DMS153 (cell line): ENCODE measurements at regions not wholly inside any gene's neighbourhood (a gene's known extent, or its start where the extent isn't known, plus 50 kb on each side); places are given as distances from the start of the nearest gene placed in this dataset.

Experiments used
- DNase-seq: peaks from one replicate; lab custom pipeline; 2025; lab: John Stamatoyannopoulos, UW

DNA sequence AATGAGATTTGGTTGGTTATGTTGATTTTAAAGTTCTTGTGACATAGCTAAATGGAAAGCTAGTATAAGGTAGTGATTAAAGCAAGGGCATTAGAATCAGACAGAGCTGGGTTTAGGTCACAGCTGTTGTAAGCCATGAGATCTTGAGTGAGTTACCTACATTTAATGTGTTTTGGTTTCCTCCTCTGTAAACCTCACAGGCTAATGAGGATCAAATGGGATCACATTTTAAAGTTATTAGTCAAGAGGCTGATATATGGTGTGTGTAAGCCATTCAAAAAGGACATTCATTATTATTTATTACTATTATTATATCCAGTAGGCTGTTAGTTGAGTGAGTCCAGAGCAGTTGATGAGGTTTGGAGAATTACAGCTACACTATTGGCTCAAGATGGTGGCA, 416.2 kb downstream of the IRS1 start:
- DNase-seq, result no peak

DNA sequence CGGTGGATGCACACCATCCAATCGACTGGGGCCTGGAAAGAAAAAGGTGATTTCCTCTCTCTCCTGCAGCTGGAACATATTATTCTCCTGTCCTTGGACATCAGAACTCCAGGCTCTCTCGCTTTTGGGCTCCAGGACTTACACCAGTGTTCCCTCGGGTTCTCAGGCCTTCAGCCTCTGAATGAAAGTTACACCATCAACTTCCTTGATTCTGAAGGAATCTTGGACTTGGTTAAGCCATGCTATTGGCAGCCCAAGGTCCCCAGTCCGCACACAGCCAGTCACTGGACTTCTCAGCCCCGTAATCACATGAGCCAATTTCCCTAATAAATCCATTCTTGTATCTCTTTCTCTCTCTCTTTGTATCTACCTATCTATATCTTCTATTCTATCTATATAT, 418.9 kb downstream of the IRS1 start:
- no peak for DNase-seq

DNA sequence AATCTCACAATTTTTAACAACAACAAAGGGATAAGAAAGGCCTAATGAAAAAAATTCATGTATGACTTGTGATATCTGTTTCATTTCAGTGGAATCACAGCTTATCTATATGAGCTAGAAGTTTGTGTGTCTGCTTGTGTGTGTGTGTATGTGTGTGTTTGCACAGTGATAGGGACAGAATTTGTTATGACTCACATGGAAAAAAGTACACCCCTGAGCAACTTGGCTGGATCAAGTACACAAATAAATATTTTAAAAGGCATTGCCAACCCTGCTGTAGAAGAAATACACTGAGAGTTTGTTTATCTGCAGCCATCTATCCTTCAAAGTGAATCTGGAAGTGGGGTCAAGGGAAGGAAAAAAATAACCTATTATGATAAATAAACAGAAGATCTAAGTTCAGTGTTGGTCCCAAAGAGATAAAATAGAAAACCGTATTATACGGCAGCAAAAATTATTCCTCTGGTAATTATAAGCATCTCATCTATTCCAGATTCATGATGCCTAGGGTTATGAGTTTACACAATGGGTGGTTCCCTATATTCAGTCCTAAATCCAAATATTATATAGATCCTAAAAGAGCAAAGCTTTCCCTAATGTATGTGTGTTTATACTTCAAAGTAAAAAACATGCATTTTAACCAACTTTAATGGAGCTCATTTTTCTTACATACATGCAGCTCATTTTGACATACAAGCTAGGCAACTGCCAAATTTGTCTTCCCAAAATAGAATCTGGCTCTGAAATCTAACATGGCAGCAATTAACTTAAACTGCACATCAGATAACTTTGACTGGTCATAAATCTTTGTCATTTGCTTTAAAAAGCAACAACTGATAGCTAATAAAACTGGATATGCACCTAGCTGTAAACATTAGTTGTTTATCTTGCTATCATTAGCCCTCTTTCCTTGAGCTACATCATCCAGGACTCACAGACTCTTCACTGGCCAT, 420.6 kb downstream of the IRS1 start:
- DNase-seq, result no peak

DNA sequence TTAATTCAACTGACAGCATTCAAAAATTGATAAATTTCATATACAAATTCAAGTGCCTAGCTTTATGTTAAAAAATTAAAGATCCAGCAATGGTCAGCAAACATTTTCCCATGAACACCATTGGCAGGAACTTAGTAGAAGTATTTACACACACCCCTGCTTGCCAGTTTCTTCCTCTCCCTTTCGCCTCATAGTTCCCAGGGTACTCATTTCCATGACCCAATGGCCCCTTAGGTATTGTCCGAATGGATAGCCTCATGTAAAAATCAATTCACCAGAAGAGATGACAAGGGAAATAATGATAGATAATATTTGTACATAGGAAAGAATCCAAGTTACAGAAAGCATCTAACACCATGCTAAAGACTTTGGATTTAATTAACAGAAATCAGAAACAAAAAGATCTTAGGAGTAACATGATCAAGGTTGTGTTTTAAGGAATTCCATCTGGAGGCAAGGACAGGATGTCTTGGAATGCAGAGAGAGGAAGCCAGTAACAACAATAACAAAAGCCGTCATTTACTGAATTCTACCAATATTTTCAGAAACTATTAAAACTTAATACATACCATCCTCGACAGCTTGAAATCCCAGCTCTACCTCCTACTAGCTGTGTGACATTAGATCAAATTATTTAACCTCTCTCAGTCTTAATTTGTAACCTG, 423.0 kb downstream of the IRS1 start:
- no peak for DNase-seq

DNA sequence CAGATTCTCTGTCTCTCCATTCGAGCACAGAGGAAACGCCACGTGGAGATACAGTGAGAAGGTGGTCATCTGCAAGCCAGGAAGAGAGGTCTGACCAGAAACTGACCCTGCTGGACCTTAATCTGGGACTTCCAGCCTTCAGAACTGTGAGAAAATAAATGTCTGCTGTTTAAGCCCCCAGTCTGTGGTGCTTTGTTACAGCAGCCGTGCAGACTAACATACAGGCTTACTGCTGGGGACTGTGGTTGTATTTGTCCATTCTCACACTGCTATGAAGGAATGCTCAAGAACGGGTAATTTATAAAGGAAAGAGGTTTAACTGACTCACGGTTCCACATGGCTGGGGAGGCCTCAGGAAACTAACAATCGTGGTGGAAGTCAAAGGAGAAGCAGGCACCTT, 432.7 kb downstream of the IRS1 start:
- no peak for DNase-seq

DNA sequence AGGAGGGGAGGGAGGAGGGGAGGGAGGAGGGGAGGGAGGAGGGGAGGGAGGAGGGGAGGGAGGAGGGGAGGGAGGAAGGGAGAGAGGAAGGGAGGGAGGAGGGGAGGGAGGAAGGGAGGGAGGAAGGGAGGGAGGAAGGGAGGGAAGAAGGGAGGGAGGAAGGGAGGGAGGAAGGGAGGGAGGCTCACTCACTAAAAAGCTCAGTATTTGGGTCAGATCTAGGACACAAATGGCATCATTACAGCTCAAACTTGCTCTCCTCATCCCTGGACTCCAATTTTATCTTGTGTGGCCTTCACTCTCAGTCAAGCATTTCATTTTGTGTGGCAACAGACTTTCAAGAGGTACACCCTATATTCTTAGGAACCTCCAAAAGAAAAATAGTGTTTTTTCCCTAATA, 435.4 kb downstream of the IRS1 start:
- no peak for DNase-seq

DNA sequence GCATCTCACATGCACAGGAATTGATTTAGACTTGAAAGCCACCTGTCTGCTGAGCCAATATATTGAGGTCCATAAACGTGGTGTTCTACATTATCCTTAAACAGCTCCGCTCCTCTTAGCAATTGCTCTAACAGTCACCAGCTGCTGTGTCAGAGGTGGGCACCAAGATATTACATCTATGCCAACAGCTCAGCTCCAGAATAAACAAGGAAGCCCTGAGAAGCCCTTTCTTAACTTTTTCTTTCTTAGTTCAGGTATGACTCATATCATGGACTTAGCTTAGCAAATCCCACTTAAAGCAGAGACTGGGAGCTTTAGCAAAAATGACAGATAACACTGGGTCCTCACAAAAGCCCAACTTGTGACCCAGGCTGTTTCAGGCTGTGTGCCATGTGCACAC, 436.6 kb downstream of the IRS1 start:
- no peak for DNase-seq

DNA sequence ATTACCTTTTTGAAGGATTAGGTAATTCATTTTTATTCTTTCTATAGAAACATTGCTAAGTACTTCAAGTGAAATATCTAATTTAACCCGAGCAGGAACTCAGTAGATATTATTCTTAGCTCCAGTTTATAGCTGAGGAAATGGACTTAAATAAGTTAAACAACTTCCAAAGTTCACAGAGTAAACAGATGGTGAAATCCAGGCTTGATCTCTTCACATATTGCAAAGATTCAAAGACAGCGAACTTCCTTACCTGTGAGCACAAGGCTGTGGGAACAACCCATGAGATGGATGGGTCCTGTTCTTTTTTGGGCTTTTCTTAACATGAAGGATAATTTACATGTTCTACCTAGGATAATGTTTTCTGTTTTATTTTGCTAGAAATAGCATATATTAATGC, 439.0 kb downstream of the IRS1 start:
- no peak for DNase-seq

DNA sequence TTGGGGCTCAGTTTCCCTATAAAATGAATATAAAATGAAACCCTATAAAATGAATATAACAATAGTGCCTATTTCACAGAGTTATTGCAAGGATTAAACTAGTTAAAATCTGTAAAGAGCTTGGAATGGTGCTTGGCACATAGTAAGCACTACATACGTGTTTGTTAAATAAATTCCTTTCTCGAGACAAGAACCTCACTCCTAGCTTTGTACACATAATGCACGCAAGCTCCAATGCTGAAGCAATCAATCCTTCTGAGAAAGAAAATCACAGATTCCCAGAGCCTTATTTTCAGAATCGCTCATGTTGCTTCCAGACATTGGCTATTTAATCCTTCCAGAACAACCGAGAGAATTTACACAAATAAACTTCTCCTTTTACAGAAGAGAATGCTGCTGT, 440.9 kb downstream of the IRS1 start:
- no peak for DNase-seq

DNA sequence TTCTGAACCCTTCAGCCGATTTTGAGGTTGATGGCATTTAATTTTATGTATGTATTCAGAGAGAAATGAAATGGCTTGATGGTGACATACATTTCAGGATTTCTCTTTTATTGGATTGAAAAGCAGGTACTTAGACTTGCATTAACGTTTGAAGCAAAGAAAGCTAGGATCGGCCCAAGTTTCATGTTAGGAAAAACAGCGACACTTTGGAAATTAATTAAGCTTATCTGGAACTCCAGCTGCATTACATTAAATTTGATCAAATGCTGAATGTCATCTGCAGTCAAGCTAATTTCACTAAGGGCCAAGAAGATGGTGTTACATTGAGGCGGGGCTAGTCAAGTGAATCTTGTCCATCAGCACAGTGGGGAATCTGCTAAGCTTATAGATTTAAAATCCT, 441.8 kb downstream of the IRS1 start:
- no peak for DNase-seq

DNA sequence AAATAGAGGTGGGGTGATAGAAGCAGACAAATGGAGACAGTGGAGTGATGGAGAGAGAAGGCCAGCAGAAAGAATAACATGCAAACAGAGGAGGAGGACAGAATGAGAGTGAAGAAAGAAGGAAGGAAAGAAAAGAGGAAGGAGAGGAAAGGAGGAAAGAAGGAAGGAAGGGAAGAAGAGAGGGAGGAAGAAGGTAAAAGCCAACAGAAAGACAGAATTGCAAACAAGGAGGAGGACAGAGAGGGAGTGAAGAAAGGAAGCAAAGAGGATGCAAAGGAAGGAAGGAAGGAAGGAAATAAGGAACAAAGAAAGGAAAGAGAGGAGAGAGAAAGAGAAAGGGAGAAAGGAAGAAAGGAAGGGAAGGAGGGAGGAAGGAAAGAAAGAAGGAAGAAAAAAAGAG, 444.0 kb downstream of the IRS1 start:
- no peak for DNase-seq

DNA sequence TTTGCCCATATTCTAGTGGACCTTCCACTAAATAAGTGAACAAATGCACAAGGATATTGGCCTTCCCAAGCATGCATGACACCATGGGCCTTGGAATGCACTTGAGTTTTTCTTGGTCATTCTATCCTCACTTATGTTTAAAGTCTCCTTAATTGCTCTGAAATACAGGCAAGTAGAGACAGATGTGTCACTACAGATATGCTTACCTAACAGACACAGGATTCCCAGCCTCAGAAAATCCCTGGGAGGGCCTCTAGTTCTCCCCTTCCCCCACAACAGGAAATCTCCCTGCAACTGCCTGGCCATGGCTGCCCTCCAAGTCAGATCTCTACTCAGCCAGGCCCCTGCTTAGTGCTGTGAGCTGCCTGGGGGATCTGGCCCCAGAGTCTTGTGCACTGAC, 445.2 kb downstream of the IRS1 start:
- DNase-seq, result no peak

DNA sequence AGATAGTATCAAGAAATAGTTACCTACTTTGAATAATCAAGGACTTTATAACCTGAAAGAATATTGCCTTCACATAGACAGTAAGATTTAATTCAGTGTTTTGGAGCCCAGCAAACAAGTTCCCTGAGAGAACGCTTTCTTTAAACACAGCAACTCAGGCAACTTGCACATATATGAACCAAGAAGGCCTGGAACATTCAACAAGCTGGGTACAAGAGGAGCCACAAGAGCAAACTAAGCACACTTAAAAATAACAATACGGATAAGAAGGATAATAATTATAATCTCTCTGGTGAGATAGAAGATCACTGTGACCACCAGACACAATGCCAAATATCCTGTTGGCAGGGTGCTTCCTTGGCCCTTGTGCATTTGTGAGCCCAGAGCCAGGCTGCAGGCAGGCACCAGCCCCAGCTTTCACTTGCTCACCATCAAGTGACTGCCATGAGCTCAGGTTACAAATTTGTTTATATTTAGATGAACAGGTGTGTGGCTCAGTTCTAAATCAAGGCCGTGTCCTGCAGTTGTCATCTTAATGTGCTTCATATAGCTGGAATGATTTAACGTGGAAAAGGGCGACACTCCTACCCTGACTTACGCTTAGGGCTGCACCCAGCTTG, 446.6 kb downstream of the IRS1 start:
- DNase-seq, result no peak

DNA sequence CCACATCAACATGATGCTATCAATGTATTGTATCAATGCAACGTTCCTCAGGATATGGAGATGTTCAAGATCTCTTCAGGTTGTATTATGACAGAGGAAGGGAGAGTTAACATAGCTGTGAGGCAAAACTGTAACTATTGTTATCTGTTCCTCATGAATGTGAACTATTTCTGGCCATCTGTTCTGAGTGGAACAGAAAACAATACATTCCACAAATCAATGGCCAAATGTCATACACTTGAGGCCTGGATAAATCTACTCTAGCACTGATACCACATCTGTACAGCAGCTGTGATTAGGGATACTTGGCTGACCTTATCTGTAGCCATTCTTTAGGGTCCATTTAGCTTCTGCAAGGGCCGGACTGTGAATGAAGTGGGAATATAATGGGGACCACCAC, 447.9 kb downstream of the IRS1 start:
- no peak for DNase-seq

DNA sequence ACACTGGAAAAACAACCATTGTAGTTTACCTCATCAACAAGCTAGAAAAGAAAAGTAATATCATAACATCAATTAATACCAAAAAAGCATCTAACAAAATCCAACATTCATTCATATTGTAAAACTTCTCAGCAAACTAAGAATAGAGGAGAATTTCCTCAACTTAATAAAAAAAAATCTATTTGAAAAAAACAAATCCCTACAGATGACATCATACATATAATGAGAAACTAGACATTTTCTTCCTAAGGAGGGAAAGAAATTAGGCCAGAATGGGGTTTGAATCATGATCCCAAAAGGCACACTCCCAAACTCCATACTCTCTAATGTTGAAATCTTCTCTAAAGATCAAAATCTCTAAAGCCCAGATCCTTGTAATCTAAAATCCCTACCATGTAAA, 460.0 kb downstream of the IRS1 start:
- no peak for DNase-seq

DNA sequence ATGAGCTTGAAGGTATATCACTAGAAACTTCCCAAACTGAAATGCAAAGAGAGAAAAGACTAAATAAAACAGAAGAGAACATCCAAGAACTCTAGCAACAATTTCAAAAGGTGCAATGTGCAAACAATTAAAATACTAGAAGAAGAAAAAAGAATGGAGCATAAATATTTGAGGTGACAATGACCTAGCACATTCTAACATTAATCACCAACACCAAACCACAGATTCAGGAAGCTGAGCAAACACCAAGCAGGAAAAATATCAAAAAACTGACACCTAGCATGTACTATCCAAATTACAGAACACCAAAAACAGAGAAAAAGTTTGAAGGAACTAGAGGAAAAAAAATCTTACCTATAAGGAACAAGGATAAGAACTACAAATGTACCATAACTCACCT, 460.8 kb downstream of the IRS1 start:
- no peak for DNase-seq

DNA sequence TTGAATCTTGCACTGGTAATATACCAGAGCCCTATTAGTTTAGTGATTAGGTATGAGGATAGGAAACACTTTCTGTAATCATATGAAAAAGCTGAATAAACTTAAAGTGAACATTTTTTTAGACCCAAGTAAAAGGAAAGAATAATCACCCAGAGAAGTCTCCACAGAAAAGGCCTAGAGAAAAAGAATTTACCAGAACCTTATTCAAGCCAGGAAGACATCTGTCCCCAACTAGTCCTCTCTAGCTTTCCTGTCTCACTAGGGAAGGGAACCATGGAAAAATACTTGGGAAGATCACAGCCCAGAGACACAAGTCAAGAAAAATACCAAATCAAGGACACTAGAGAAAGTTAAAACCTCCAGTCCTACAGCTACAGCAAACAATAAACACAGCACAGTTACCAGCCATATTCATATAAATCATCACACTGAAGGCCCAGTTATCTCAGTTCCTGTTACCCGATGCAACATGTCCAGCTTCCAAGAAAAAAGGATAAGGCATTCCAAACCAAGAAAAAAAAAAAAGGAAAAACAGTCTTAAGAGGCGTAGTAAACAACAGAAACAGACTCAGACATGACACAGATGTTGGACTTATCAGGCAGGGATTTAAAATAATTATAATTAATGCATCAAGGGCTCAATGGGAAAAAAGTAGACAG, 461.5 kb downstream of the IRS1 start:
- no peak for DNase-seq

DNA sequence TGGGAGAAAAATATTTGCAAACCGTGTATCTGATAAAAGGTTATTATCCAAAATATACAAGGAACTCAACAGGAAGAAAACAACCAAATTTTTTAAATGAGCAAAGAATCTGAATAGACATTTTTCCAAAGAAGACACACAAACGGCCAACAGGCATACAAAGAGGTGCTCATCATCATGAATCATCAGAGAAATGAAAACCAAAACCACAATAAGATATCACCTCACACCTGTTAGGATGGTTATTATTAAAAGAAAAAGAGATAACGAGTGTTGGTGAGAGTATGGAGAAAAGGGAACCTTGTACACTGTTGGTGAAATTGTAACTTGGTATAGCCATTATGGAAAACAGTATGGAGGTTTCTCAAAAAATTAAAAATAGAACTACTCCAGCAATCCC, 463.3 kb downstream of the IRS1 start:
- no peak for DNase-seq

DNA sequence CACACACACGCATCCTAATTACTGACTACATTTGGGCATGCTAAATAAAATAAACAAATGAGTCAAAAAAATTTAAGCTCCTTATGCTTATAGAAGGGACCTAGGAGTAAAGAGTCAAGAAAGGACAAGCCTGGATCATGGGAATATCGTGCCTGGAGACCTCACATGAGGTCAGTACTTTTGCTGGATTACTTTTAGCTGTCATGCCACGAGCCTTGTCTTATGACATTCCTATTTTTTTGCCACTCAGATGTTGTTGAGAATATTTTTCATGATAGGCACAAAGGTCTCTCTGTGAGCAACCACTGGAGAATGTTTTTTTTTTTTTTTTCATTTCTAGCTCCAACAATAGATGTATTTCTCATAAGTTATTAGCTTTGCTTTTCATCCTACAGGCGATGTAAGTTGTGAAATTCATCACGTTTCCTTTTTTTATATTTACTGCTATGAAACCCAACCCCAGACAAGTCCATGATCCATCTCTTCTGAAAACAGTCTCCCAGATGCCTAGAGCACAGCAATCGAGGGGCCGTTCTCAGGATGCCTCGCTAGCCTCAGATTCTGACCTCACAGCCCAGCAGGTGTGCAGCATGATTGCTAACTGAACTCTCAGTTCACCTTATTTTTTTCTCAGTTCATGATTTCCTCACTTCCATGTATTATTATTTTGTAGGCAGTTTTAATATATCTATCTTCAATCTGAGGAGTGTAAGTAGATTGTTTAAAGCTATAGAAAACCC, 464.5 kb downstream of the IRS1 start:
- no peak for DNase-seq

DNA sequence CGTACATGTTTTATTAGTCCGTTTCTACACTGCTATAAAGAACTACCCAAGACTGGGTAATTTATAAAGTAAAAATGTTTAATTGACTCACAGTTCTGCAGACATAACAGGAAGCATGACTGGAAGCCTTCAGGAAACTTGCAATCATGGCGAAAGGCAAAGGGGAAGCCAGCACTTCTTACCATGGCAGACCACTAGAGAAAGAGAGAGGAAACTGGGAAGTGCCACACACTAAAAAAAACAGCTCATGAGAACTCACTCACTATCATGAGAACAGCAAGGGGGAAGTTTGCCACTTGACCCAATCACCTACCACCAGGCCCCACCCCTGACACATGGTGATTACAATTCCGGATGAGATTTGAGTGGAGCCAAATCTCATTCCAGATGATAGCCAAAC, 466.2 kb downstream of the IRS1 start:
- no peak for DNase-seq

DNA sequence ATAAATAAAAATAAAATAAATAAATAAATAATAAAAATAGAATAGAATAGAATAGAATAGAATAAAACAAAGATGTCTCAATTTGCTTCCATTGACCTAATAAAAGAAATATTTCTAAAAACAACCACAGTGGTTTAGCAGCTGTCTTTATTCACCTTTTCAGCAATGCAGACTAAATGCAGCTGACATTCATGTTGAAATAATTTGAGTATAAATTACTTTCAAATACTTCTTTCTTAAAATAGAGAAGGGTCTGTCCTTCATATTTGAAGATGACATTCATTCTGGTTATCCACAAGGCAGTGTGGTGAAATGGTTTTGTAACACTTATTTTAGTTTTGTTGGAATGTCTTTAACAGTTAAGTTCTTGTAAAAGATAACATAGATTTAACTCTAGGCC, 469.4 kb downstream of the IRS1 start:
- no peak for DNase-seq

DNA sequence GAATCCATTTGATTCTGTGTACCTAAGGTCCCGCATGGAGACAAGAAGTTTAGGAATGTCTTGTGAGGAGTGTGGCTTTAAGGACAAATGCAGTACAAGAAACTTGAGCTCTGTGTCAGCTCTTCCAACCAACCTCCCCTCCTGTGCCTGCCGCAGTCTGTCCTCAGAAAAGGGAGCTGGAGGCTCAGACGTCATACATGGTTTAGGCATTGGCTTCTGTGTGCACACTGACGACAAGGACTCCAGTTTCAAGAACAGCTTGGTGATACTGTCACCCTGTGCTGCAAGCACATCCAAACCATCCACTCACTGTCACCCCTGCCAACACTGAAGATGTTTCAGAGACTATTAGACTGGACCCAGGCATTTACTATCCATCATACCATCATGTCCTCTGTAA, 470.4 kb downstream of the IRS1 start:
- no peak for DNase-seq
